H1 (cell line): ENCODE measurements at regions not wholly inside any gene's neighbourhood (a gene's known extent, or its start where the extent isn't known, plus 50 kb on each side); places are given as distances from the start of the nearest gene placed in this dataset.

ENCODE experiments used
- CTCF ChIA-PET: fragments of 300-600 bp; sonication (Branson Sonifier 250); formaldehyde crosslinking; loops from one replicate; lab custom pipeline; 2021; ENCODE audit not compliant: partially characterized antibody; lab: Charles Lee
- POLR2A ChIA-PET: fragments of 300-600 bp; sonication (Branson Sonifier 250); formaldehyde crosslinking; loops from one replicate; lab custom pipeline; 2021; ENCODE audit warnings: inconsistent platforms; ENCODE audit not compliant: partially characterized antibody; lab: Charles Lee
- DNase-seq, 2 experiments: peaks; one replicate each; pipeline versions ENCODE4 v3.0.0 to v3.0.0-alpha.2; 2010 to 2022; ENCODE audit warnings: low spot score in 2 of 2, low read depth in 1 of 2, mixed read lengths in 1 of 2
- FAIRE-seq: peaks from 2 replicates; lab custom pipeline; 2011; peaks lifted over from hg19 to GRCh38; lab: Jason Lieb, UNC
- H2AFZ ChIP-seq: 2 replicates; pipeline ENCODE4 v1.8.1; 2012; ENCODE audit warnings: low read length, inconsistent platforms
- H2AK5ac ChIP-seq: 2 replicates; pipeline ENCODE4 v1.6.1; 2013; ENCODE audit warnings: low read depth, low read length
- H2BK120ac ChIP-seq: replicated peaks from 2 replicates; pipeline ENCODE3; 2013; ENCODE audit warnings: low read depth, low read length, inconsistent platforms
- H2BK12ac ChIP-seq: 2 replicates; pipeline ENCODE4 v1.6.1; 2013; ENCODE audit warnings: low read depth, low read length
- H2BK15ac ChIP-seq: 2 replicates; pipeline ENCODE4 v1.6.1; 2013; ENCODE audit warnings: low read length
- H2BK20ac ChIP-seq: 2 replicates; pipeline ENCODE4 v1.6.1; 2013; ENCODE audit warnings: low read length
- H2BK5ac ChIP-seq: 2 replicates; pipeline ENCODE4 v1.6.1; 2013; ENCODE audit warnings: low read depth, low read length
- H3K14ac ChIP-seq: 2 replicates; pipeline ENCODE4 v1.6.1; 2013; ENCODE audit warnings: inconsistent platforms; ENCODE audit not compliant: insufficient read length
- H3K18ac ChIP-seq: 2 replicates; pipeline ENCODE4 v1.6.1; 2013; ENCODE audit warnings: low read length; ENCODE audit errors: extremely low read depth
- H3K23ac ChIP-seq: 2 replicates; pipeline ENCODE4 v1.6.1; 2013; ENCODE audit warnings: inconsistent platforms; ENCODE audit not compliant: insufficient read length
- H3K23me2 ChIP-seq: 2 replicates; pipeline ENCODE4 v1.6.1; 2013; ENCODE audit warnings: low read depth, low read length
- H3K27ac ChIP-seq: 2 replicates; pipeline ENCODE4 v1.6.1; 2011; ENCODE audit warnings: low read depth, low read length, inconsistent platforms
- H3K27me3 ChIP-seq, 4 experiments: replicated peaks in 1 of 4; 1 replicate in 1 of 4; 2 replicates in 3 of 4; pipeline versions ENCODE4 v1.6.1 to v1.8.1; 2011 to 2013; ENCODE audit warnings: low read length in 3 of 4, mild to moderate bottlenecking in 3 of 4, inconsistent platforms in 2 of 4, mixed read lengths in 2 of 4, moderate library complexity in 1 of 4; ENCODE audit not compliant: control insufficient read depth in 3 of 4, insufficient read depth in 3 of 4; ENCODE audit errors: extremely low read depth in 1 of 4
- H3K36me3 ChIP-seq, 4 experiments: 2 replicates each; pipeline versions ENCODE4 v1.6.1 to v1.8.1; 2011 to 2013; ENCODE audit warnings: mild to moderate bottlenecking in 4 of 4, low read length in 3 of 4, moderate library complexity in 2 of 4, control low read depth in 1 of 4, inconsistent platforms in 1 of 4; ENCODE audit not compliant: insufficient read depth in 4 of 4, control insufficient read depth in 2 of 4
- H3K4ac ChIP-seq: replicated peaks from 2 replicates; pipeline ENCODE3; 2013; ENCODE audit warnings: low read length, low read depth, mixed read lengths, inconsistent platforms; ENCODE audit not compliant: insufficient read length
- H3K4me1 ChIP-seq, 4 experiments: replicated peaks in 1 of 4; 1 replicate in 1 of 4; 2 replicates in 3 of 4; pipeline versions ENCODE4 v1.6.1 to v1.8.1; 2011 to 2013; ENCODE audit warnings: low read length in 3 of 4, inconsistent platforms in 2 of 4, mixed read lengths in 1 of 4; ENCODE audit not compliant: insufficient read depth in 4 of 4, control insufficient read depth in 3 of 4
- H3K4me2 ChIP-seq, 2 experiments: 2 replicates each; pipeline versions ENCODE4 v1.6.1 to v1.8.1; 2011 to 2013; ENCODE audit warnings: low read depth in 2 of 2, low read length in 2 of 2, control low read depth in 1 of 2, inconsistent platforms in 1 of 2, mild to moderate bottlenecking in 1 of 2; ENCODE audit not compliant: insufficient read depth in 1 of 2
- H3K4me3 ChIP-seq, 4 experiments: fragments of 200-600, 300-600 bp in 1 of 4; sonication (generic), shearing (Covaris generic), sonication (Bioruptor Twin) in 1 of 4; 2 replicates each; pipeline versions ENCODE4 v1.5.1 to v1.8.1; 2011 to 2016; ENCODE audit warnings: low read length in 4 of 4, low read depth in 3 of 4, control low read depth in 2 of 4, inconsistent platforms in 2 of 4, mild to moderate bottlenecking in 2 of 4, mixed read lengths in 1 of 4, moderate library complexity in 1 of 4; ENCODE audit not compliant: insufficient read depth in 2 of 4; ENCODE audit errors: extremely low read depth in 1 of 4
- H3K56ac ChIP-seq: replicated peaks from 2 replicates; pipeline ENCODE3; 2013; ENCODE audit warnings: low read depth, mild to moderate bottlenecking, mixed read lengths, low read length, inconsistent platforms; ENCODE audit not compliant: insufficient read length
- H3K79me1 ChIP-seq: 2 replicates; pipeline ENCODE4 v1.6.1; 2013; ENCODE audit warnings: low read depth, low read length, control low read depth
- H3K79me2 ChIP-seq, 2 experiments: 2 replicates each; pipeline versions ENCODE4 v1.6.1 to v1.8.1; 2012 to 2013; ENCODE audit warnings: low read length in 2 of 2, mild to moderate bottlenecking in 2 of 2, inconsistent platforms in 1 of 2; ENCODE audit not compliant: insufficient read depth in 2 of 2, control insufficient read depth in 1 of 2
- H3K9ac ChIP-seq, 4 experiments: replicated peaks in 1 of 4; 1 replicate in 1 of 4; 2 replicates in 3 of 4; pipeline versions ENCODE4 v1.6.1 to v1.8.1; 2011 to 2013; ENCODE audit warnings: low read depth in 3 of 4, low read length in 3 of 4, control low read depth in 2 of 4, mild to moderate bottlenecking in 2 of 4, moderate library complexity in 2 of 4, inconsistent platforms in 1 of 4; ENCODE audit errors: extremely low read depth in 1 of 4
- H3K9me3 ChIP-seq, 2 experiments: 2 replicates each; pipeline versions ENCODE4 v1.6.1 to v1.8.1; 2012 to 2013; ENCODE audit warnings: mild to moderate bottlenecking in 2 of 2, moderate library complexity in 2 of 2, control low read depth in 1 of 2, inconsistent platforms in 1 of 2, low read depth in 1 of 2, low read length in 1 of 2, mixed read lengths in 1 of 2; ENCODE audit not compliant: insufficient read depth in 2 of 2
- H4K20me1 ChIP-seq, 2 experiments: replicated peaks in 1 of 2; 2 replicates each; pipeline versions ENCODE3 to v1.8.1; 2011 to 2013; ENCODE audit warnings: inconsistent platforms in 2 of 2, low read length in 2 of 2, mild to moderate bottlenecking in 1 of 2; ENCODE audit not compliant: insufficient read depth in 2 of 2, control insufficient read depth in 1 of 2
- H4K5ac ChIP-seq: 2 replicates; pipeline ENCODE4 v1.6.1; 2013; ENCODE audit warnings: low read length, low read depth, mixed read lengths, inconsistent platforms; ENCODE audit not compliant: insufficient read length
- H4K8ac ChIP-seq: 2 replicates; pipeline ENCODE4 v1.8.0; 2013; ENCODE audit warnings: mild to moderate bottlenecking, moderate library complexity, low read length, inconsistent platforms; ENCODE audit not compliant: insufficient read depth; ENCODE audit errors: extremely low read depth
- H4K91ac ChIP-seq: replicated peaks from 2 replicates; pipeline ENCODE3; 2013; ENCODE audit warnings: low read length, mixed read lengths, inconsistent platforms; ENCODE audit not compliant: insufficient read length
- ASH2L ChIP-seq: fragments of 200-600, 300-600 bp; sonication (generic); IDR thresholded peaks from one replicate; pipeline ENCODE4 v1.7.1; 2017; ENCODE audit warnings: low read length
- CBX5 ChIP-seq: fragments of 300-800, 300-1000 bp; sonication (generic); IDR thresholded peaks from 2 replicates; pipeline ENCODE4 v1.7.1; 2016; ENCODE audit warnings: antibody characterized with exemption, low read length, low read depth
- CHD1 ChIP-seq: IDR thresholded peaks from 2 replicates; pipeline ENCODE4 v1.6.1; 2012; ENCODE audit warnings: low read depth, low read length, improper control_type of control experiment
- CHD2 ChIP-seq: IDR thresholded peaks from 2 replicates; pipeline ENCODE4 v1.6.1; 2012; ENCODE audit warnings: low read length, improper control_type of control experiment
- CREB1 ChIP-seq: IDR thresholded peaks from 2 replicates; pipeline ENCODE4 v1.6.1; 2012; ENCODE audit warnings: inconsistent platforms
- EGR1 ChIP-seq: IDR thresholded peaks from 2 replicates; pipeline ENCODE4 v1.6.1; 2011; ENCODE audit warnings: low read depth, low read length, borderline replicate concordance
- POLR2AphosphoS5 ChIP-seq: IDR thresholded peaks from 2 replicates; pipeline ENCODE4 v1.6.1; 2011; ENCODE audit warnings: low read depth, low read length
- POU5F1 ChIP-seq: IDR thresholded peaks from 2 replicates; pipeline ENCODE4 v1.6.1; 2011; ENCODE audit warnings: low read depth, mild to moderate bottlenecking, low read length, moderate library complexity
- SIRT6 ChIP-seq: IDR thresholded peaks from one replicate; pipeline ENCODE4 v1.7.1; 2012; ENCODE audit warnings: low read length, inconsistent platforms
- SIX5 ChIP-seq: IDR thresholded peaks from 2 replicates; pipeline ENCODE4 v1.6.1; 2011; ENCODE audit warnings: mild to moderate bottlenecking, low read depth, low read length
- SP1 ChIP-seq: IDR thresholded peaks from 2 replicates; pipeline ENCODE4 v1.6.1; 2011; ENCODE audit warnings: low read depth, low read length
- SP2 ChIP-seq: IDR thresholded peaks from 2 replicates; pipeline ENCODE4 v1.6.1; 2012; ENCODE audit warnings: mild to moderate bottlenecking, low read length, inconsistent platforms
- SP4 ChIP-seq: IDR thresholded peaks from 2 replicates; pipeline ENCODE4 v1.6.1; 2012; ENCODE audit warnings: low read length, inconsistent platforms
- WGBS, 2 experiments: shearing (Covaris generic) in 1 of 2; methylation state at CpG; one replicate each; pipeline versions ENCODE4 v1.1.6 to v1.1.7; 2013 to 2015; ENCODE audit warnings: low lambda C conversion rate in 2 of 2, mixed read lengths in 2 of 2, inconsistent platforms in 1 of 2, low coverage in 1 of 2, missing lambda C conversion rate in 1 of 2; ENCODE audit not compliant: insufficient replicate concordance in 2 of 2, insufficient coverage in 1 of 2, insufficient read length in 1 of 2; ENCODE audit errors: extremely low coverage in 1 of 2, missing lambda C conversion rate in 1 of 2; 5-methylcytosine and 5-hydroxymethylcytosine counted together
- TF ChIP-seq, protein P1 (sequence below): IDR thresholded peaks from 2 replicates; pipeline ENCODE4 v1.6.1; 2012; ENCODE audit warnings: inconsistent platforms

DNA sequence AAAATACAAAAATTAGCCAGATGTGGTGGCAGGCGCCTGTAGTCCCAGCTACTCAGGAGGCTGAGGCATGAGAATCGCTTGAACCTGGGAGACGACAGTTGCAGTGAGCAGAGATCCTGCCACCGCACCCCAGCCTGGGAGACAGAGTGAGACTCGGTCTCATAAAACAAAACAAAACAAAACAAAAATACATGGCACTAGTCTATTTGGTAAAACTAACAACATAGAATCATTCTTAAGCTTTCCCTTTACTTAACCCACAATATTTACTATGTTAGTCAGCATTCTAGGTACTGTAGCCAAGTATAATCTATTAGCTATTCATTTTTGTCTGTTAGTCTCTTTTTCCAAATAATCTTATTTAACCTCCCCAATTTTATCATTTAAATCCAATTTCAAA is 1482.8 kb downstream of the SLITRK5 start:
- Histone ChIP-seq H3K79me1 (no peaks in the 10 kb centered on the region), H3K9ac (no peak overlapping the region), H4K8ac (no peak overlapping the region), H2AK5ac (no peak overlapping the region), H4K5ac (no peak overlapping the region), H3K18ac (no peak overlapping the region), H3K36me3 (no peaks in the 10 kb centered on the region), H3K14ac (no peak overlapping the region), H3K4me3 (no peak overlapping the region), H3K56ac (no peak overlapping the region), H4K20me1 (no peaks in the 10 kb centered on the region), H3K27ac (no peak overlapping the region), H3K4me1 (no peaks in the 10 kb centered on the region), H2AFZ (no peak overlapping the region), H3K4ac (no peak overlapping the region), H2BK120ac (no peak overlapping the region), H3K23me2 (no peaks in the 10 kb centered on the region), H2BK20ac (no peak overlapping the region), H2BK15ac (no peak overlapping the region), H3K9me3 (no peaks in the 10 kb centered on the region), H3K79me2 (no peaks in the 10 kb centered on the region), H3K4me2 (no peak overlapping the region), H2BK5ac (no peak overlapping the region), H2BK12ac (no peak overlapping the region), H4K91ac (no peak overlapping the region), H3K23ac (no peak overlapping the region), H3K27me3 (no peaks in the 10 kb centered on the region)
- no peak for DNase-seq
- CTCF ChIA-PET = no interaction called here
- no peak for TF ChIP-seq ASH2L
- no peak for TF ChIP-seq SIRT6
- TF ChIP-seq POU5F1 = no peak
- no peak for TF ChIP-seq EGR1
- TF ChIP-seq SIX5 = no peak
- TF ChIP-seq SP1 = no peak
- TF ChIP-seq SP4 = no peak
- TF ChIP-seq, protein P1, sequence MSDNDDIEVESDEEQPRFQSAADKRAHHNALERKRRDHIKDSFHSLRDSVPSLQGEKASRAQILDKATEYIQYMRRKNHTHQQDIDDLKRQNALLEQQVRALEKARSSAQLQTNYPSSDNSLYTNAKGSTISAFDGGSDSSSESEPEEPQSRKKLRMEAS = no peak
- no peak for TF ChIP-seq CHD2
- no peak for TF ChIP-seq POLR2AphosphoS5
- TF ChIP-seq CBX5 = no peak
- no peak for TF ChIP-seq CHD1
- no peak for TF ChIP-seq CREB1
- TF ChIP-seq SP2 = no peak
- no peak for FAIRE-seq
- POLR2A ChIA-PET = no interaction called here
- WGBS, 2 experiments = 97% methylated on average over 5 of the region's 5 CpGs; no CpG with 5 or more reads in 1 of the 2 experiments
